ENCODE measurements at regions not wholly inside any gene's neighbourhood (a gene's known extent, or its start where the extent isn't known, plus 50 kb on each side); places are given as distances from the start of the nearest gene placed in this dataset.

GRCh38 chr18:44458777-44459176 is 221.9 kb upstream of the SETBP1 start:
- TF ChIP-seq, protein P1, sequence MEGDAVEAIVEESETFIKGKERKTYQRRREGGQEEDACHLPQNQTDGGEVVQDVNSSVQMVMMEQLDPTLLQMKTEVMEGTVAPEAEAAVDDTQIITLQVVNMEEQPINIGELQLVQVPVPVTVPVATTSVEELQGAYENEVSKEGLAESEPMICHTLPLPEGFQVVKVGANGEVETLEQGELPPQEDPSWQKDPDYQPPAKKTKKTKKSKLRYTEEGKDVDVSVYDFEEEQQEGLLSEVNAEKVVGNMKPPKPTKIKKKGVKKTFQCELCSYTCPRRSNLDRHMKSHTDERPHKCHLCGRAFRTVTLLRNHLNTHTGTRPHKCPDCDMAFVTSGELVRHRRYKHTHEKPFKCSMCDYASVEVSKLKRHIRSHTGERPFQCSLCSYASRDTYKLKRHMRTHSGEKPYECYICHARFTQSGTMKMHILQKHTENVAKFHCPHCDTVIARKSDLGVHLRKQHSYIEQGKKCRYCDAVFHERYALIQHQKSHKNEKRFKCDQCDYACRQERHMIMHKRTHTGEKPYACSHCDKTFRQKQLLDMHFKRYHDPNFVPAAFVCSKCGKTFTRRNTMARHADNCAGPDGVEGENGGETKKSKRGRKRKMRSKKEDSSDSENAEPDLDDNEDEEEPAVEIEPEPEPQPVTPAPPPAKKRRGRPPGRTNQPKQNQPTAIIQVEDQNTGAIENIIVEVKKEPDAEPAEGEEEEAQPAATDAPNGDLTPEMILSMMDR (conservative IDR thresholded peaks at IDR 0.05 in 1 of 2, IDR thresholded peaks at IDR 0.05 in 1 of 2; ENCODE audit: low read depth in 1 of 2, low read length in 2 of 2), result peak; percentile 2 to 3
- TF ChIP-seq EZH2 (IDR thresholded peaks at IDR 0.05; ENCODE audit: low read length, missing control alignments), result no peak
